ENCODE measurements at regions not wholly inside any gene's neighbourhood (a gene's known extent, or its start where the extent isn't known, plus 50 kb on each side); places are given as distances from the start of the nearest gene placed in this dataset.

DNA sequence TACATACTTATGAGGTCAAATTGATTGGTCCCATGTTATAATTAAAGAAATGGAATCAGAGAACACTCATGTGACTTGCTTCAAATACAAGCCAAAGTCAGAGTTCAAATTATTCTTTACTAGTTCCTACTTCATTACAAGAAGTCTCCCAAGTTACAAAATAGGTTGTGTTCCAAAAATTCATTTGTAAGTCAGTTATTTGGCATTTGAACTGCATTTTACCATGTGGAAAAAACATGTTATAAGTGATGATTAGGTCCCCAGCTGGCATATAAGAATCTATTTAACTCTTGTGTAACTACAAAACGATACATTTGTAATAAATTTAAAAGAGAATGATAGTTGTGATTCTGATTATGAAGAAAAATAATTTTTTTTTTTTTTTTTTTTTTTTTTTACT is 124.1 kb downstream of the DISP1 start:
- TF ChIP-seq, protein P1, sequence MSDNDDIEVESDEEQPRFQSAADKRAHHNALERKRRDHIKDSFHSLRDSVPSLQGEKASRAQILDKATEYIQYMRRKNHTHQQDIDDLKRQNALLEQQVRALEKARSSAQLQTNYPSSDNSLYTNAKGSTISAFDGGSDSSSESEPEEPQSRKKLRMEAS (IDR thresholded peaks at IDR 0.05; ENCODE audit: low read depth, low read length), result no peak
- TF ChIP-seq POLR2A (IDR thresholded peaks at IDR 0.05; ENCODE audit: extremely low read depth, insufficient read length), result no peak
- TF ChIP-seq, protein P2, sequence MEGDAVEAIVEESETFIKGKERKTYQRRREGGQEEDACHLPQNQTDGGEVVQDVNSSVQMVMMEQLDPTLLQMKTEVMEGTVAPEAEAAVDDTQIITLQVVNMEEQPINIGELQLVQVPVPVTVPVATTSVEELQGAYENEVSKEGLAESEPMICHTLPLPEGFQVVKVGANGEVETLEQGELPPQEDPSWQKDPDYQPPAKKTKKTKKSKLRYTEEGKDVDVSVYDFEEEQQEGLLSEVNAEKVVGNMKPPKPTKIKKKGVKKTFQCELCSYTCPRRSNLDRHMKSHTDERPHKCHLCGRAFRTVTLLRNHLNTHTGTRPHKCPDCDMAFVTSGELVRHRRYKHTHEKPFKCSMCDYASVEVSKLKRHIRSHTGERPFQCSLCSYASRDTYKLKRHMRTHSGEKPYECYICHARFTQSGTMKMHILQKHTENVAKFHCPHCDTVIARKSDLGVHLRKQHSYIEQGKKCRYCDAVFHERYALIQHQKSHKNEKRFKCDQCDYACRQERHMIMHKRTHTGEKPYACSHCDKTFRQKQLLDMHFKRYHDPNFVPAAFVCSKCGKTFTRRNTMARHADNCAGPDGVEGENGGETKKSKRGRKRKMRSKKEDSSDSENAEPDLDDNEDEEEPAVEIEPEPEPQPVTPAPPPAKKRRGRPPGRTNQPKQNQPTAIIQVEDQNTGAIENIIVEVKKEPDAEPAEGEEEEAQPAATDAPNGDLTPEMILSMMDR (IDR thresholded peaks at IDR 0.05; ENCODE audit: low read depth, low read length), result no peak
- TF ChIP-seq MYC (IDR thresholded peaks at IDR 0.05; ENCODE audit: low read depth, low read length), result no peak
- no peak overlapping the region for H3K4me3 ChIP-seq (ENCODE audit: low read depth, low read length)
- no peak for DNase-seq (ENCODE audit: low read depth)

DNA sequence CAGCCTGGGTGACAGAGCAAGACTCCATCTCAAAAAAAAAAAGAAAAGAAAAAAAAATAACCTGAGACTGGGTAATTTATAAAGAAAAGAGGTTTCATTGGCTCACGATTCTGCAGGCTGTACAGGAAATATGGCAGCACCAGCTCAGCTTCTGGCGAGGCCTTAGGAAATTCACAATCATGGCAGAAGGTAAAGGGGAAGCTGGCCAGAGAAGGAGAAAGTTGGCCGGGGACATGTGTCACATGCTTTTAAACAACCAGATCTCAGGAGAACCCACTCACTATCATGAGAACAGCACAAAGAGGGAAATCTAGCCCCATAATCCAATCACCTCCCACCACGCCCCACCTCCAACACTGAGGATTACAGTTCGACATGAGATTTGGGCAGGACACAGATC is 125.3 kb downstream of the DISP1 start:
- TF ChIP-seq POLR2A (IDR thresholded peaks at IDR 0.05; ENCODE audit: extremely low read depth, insufficient read length) (no peak), MYC (IDR thresholded peaks at IDR 0.05; ENCODE audit: low read depth, low read length) (no peak)
- TF ChIP-seq, protein P2 (IDR thresholded peaks at IDR 0.05; ENCODE audit: low read depth, low read length), result no peak
- TF ChIP-seq, protein P1 (IDR thresholded peaks at IDR 0.05; ENCODE audit: low read depth, low read length), result no peak
- no peak overlapping the region for H3K4me3 ChIP-seq (ENCODE audit: low read depth, low read length)
- DNase-seq (ENCODE audit: low read depth), result no peak

DNA sequence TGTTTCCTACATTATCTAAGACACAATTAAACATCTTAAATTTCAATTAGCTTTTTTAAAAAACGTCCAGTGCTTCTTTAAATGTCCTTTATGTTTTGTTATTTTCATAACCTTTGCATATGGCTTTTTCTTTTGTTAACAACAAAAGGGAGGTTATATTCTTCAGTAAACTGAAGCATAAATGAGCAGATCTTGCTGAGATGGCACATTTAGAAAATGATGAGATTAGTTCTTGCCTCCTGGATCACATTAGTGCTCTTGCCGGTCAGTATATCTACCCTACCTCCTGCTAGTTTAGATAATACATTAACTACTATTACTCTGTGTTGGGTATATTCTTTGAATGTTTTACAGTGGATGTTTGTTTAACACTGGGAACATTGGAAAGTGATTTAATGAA is 126.1 kb downstream of the DISP1 start:
- DNase-seq (ENCODE audit: low read depth), result no peak
- TF ChIP-seq MYC (IDR thresholded peaks at IDR 0.05; ENCODE audit: low read depth, low read length), result no peak
- TF ChIP-seq, protein P1 (IDR thresholded peaks at IDR 0.05; ENCODE audit: low read depth, low read length), result no peak
- TF ChIP-seq POLR2A (IDR thresholded peaks at IDR 0.05; ENCODE audit: extremely low read depth, insufficient read length), result no peak
- TF ChIP-seq, protein P2 (IDR thresholded peaks at IDR 0.05; ENCODE audit: low read depth, low read length), result no peak
- H3K4me3 ChIP-seq (ENCODE audit: low read depth, low read length), result no peak overlapping the region

DNA sequence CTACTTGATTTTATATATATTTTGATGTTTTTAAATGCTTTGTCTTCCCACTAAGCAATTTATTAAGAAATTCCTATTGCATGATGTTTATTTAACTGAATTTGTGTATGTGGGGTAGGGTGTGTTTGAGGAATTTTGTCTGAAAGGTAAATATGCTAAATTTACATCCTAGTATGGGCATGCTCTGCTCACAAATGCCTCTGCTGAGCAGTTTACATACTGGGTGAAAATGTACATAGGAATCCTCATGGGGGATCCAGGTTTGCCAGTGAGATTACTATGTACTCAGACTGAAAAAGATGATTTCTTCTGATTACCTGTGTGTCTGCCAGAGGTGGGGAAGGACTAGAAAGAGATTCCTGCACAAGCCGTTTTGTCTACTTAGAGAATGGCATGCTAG is 126.6 kb downstream of the DISP1 start:
- H3K4me3 ChIP-seq (ENCODE audit: low read depth, low read length), result no peak overlapping the region
- no peak for DNase-seq (ENCODE audit: low read depth)
- TF ChIP-seq POLR2A (IDR thresholded peaks at IDR 0.05; ENCODE audit: extremely low read depth, insufficient read length), result no peak
- TF ChIP-seq, protein P1 (IDR thresholded peaks at IDR 0.05; ENCODE audit: low read depth, low read length), result no peak
- TF ChIP-seq, protein P2 (IDR thresholded peaks at IDR 0.05; ENCODE audit: low read depth, low read length), result no peak
- no peak for TF ChIP-seq MYC (IDR thresholded peaks at IDR 0.05; ENCODE audit: low read depth, low read length)

DNA sequence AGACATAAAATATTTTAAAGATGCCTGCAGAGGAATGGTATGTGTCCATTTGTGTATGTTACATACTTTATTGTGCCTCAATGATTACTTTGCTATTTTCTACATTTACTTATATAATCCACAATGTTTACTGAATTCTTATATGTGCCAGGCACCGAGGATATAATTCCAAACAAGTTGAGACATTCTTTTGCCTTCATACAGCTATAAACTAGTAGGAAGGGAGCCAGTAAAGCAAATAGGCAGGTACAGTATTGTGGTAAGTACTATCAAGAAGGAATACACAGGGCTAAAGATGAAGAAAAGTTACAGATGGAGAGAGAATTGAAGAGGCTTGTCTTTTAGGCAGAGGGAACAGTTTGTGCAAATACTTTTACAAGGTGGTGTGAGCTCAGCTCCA is 131.6 kb downstream of the DISP1 start:
- no peak for DNase-seq (ENCODE audit: low read depth)
- TF ChIP-seq, protein P2 (IDR thresholded peaks at IDR 0.05; ENCODE audit: low read depth, low read length), result no peak
- TF ChIP-seq, protein P1 (IDR thresholded peaks at IDR 0.05; ENCODE audit: low read depth, low read length), result no peak
- no peak for TF ChIP-seq MYC (IDR thresholded peaks at IDR 0.05; ENCODE audit: low read depth, low read length)
- TF ChIP-seq POLR2A (IDR thresholded peaks at IDR 0.05; ENCODE audit: extremely low read depth, insufficient read length), result no peak
- no peak overlapping the region for H3K4me3 ChIP-seq (ENCODE audit: low read depth, low read length)

DNA sequence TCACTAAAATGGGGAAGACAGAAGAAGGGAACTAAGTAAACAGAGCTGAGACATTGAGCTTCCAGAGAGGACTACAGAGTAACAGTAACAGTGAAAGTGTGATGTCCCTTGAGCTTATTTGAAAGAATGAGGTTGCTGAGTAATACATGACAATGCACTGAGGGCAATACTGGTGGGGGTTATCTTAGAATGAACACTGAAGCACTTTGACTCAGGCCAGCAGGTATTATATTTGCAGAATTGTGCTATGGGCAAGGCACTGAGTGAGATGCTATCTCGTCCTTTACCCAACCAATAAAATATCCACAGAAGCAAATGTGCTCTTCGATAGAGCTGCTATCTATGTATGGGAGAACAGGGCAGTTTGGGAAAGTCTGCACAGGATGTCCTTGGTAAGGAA is 133.2 kb downstream of the DISP1 start:
- TF ChIP-seq, protein P2 (IDR thresholded peaks at IDR 0.05; ENCODE audit: low read depth, low read length), result no peak
- TF ChIP-seq, protein P1 (IDR thresholded peaks at IDR 0.05; ENCODE audit: low read depth, low read length), result no peak
- TF ChIP-seq POLR2A (IDR thresholded peaks at IDR 0.05; ENCODE audit: extremely low read depth, insufficient read length), result no peak
- TF ChIP-seq MYC (IDR thresholded peaks at IDR 0.05; ENCODE audit: low read depth, low read length), result no peak
- no peak overlapping the region for H3K4me3 ChIP-seq (ENCODE audit: low read depth, low read length)
- no peak for DNase-seq (ENCODE audit: low read depth)

Measured in NB4 (cell line).